H9 (cell line): ENCODE measurements at regions not wholly inside any gene's neighbourhood (a gene's known extent, or its start where the extent isn't known, plus 50 kb on each side); places are given as distances from the start of the nearest gene placed in this dataset.

Source experiments
- DNase-seq: peaks from one replicate; pipeline ENCODE4 v3.0.0-alpha.2; 2017
- H2AFZ ChIP-seq: one replicate; pipeline ENCODE4 v1.6.1; 2013; ENCODE audit warnings: mild to moderate bottlenecking, low read length, control low read depth, moderate library complexity
- H2AK5ac ChIP-seq: 2 replicates; pipeline ENCODE4 v1.6.1; 2013; ENCODE audit warnings: low read length, control low read depth, mixed read lengths; ENCODE audit not compliant: insufficient read length
- H2BK120ac ChIP-seq: one replicate; pipeline ENCODE4 v1.6.1; 2013; ENCODE audit warnings: low read depth, mild to moderate bottlenecking, low read length, control low read depth, inconsistent platforms; ENCODE audit not compliant: poor library complexity, severe bottlenecking
- H2BK12ac ChIP-seq: 2 replicates; pipeline ENCODE4 v1.6.1; 2013; ENCODE audit warnings: low read length, control low read depth, mixed read lengths, low read depth; ENCODE audit not compliant: insufficient read length
- H2BK15ac ChIP-seq: 2 replicates; pipeline ENCODE4 v1.6.1; 2013; ENCODE audit warnings: low read depth, low read length, control low read depth
- H2BK20ac ChIP-seq: one replicate; pipeline ENCODE4 v1.6.1; 2013; ENCODE audit warnings: low read depth, mild to moderate bottlenecking, low read length, control low read depth, inconsistent platforms; ENCODE audit not compliant: poor library complexity, severe bottlenecking
- H2BK5ac ChIP-seq: 2 replicates; pipeline ENCODE4 v1.6.1; 2013; ENCODE audit warnings: low read length, control low read depth, mixed read lengths; ENCODE audit not compliant: insufficient read length
- H3K14ac ChIP-seq: 2 replicates; pipeline ENCODE4 v1.6.1; 2013; ENCODE audit warnings: low read length, control low read depth; ENCODE audit not compliant: insufficient read depth
- H3K18ac ChIP-seq: 2 replicates; pipeline ENCODE4 v1.6.1; 2013; ENCODE audit warnings: low read depth, mild to moderate bottlenecking, mixed read lengths, low read length, control low read depth; ENCODE audit not compliant: insufficient read length
- H3K23ac ChIP-seq: 2 replicates; pipeline ENCODE4 v1.6.1; 2013; ENCODE audit warnings: low read length, control low read depth, mixed read lengths, low read depth; ENCODE audit not compliant: insufficient read length
- H3K23me2 ChIP-seq: 2 replicates; pipeline ENCODE4 v1.6.1; 2013; ENCODE audit warnings: low read depth, mild to moderate bottlenecking, mixed read lengths, low read length, control low read depth; ENCODE audit not compliant: insufficient read length, poor library complexity, severe bottlenecking
- H3K27ac ChIP-seq: 2 replicates; pipeline ENCODE4 v1.5.1; 2013; ENCODE audit warnings: low read length, control low read depth, mixed read lengths, low read depth; ENCODE audit not compliant: insufficient read length
- H3K27me3 ChIP-seq: 2 replicates; pipeline ENCODE4 v1.6.1; 2013; ENCODE audit warnings: low read length, control low read depth, inconsistent platforms; ENCODE audit not compliant: insufficient read depth
- H3K4ac ChIP-seq: 2 replicates; pipeline ENCODE4 v1.6.1; 2013; ENCODE audit warnings: low read depth, mild to moderate bottlenecking, control low read depth, inconsistent platforms, low read length, moderate library complexity
- H3K4me1 ChIP-seq: 2 replicates; pipeline ENCODE4 v1.6.1; 2013; ENCODE audit warnings: low read length, control low read depth, inconsistent platforms; ENCODE audit not compliant: insufficient read depth
- H3K4me2 ChIP-seq: 2 replicates; pipeline ENCODE4 v1.6.1; 2013; ENCODE audit warnings: low read length, control low read depth, mixed read lengths; ENCODE audit not compliant: insufficient read length, insufficient read depth
- H3K56ac ChIP-seq: 2 replicates; pipeline ENCODE4 v1.6.1; 2013; ENCODE audit warnings: low read depth, mild to moderate bottlenecking, mixed read lengths, low read length, control low read depth; ENCODE audit not compliant: insufficient read length
- H3K79me1 ChIP-seq: 2 replicates; pipeline ENCODE4 v1.6.1; 2013; ENCODE audit warnings: low read depth, mild to moderate bottlenecking, moderate library complexity, low read length, control low read depth, inconsistent platforms; ENCODE audit not compliant: insufficient read depth, poor library complexity, severe bottlenecking
- H3K79me2 ChIP-seq: 2 replicates; pipeline ENCODE4 v1.6.1; 2013; ENCODE audit warnings: low read length, control low read depth, inconsistent platforms; ENCODE audit not compliant: insufficient read depth
- H3K9ac ChIP-seq: 2 replicates; pipeline ENCODE4 v1.6.1; 2013; ENCODE audit warnings: low read length, control low read depth, mixed read lengths; ENCODE audit not compliant: insufficient read length; ENCODE audit errors: extremely low read depth
- H3K9me3 ChIP-seq: one replicate; pipeline ENCODE4 v1.6.1; 2013; ENCODE audit warnings: low read depth, low read length, inconsistent platforms; ENCODE audit not compliant: control insufficient read depth
- H3T11ph ChIP-seq: one replicate; pipeline ENCODE4 v1.6.1; 2013; ENCODE audit warnings: mild to moderate bottlenecking, low read length, control low read depth, inconsistent platforms
- H4K20me1 ChIP-seq: one replicate; pipeline ENCODE4 v1.6.1; 2013; ENCODE audit not compliant: control insufficient read depth, insufficient read length, insufficient read depth
- H4K5ac ChIP-seq: 2 replicates; pipeline ENCODE4 v1.6.1; 2013; ENCODE audit warnings: low read depth, mild to moderate bottlenecking, mixed read lengths, low read length, control low read depth; ENCODE audit not compliant: insufficient read length
- H4K8ac ChIP-seq: replicated peaks from 2 replicates; pipeline ENCODE4 v1.6.1; 2013; ENCODE audit warnings: low read length, control low read depth, mixed read lengths, low read depth; ENCODE audit not compliant: insufficient read length
- H4K91ac ChIP-seq: 2 replicates; pipeline ENCODE4 v1.6.1; 2013; ENCODE audit warnings: low read depth, mild to moderate bottlenecking, moderate library complexity, mixed read lengths, low read length, control low read depth; ENCODE audit not compliant: insufficient read length
- H3K27ac Mint-ChIP-seq, 3 experiments: 2 replicates in 2 of 3; 3 replicates in 1 of 3; pipeline ENCODE4 v1.8.0; 2020 to 2021; ENCODE audit warnings: mixed read lengths in 3 of 3, mild to moderate bottlenecking in 1 of 3, moderate library complexity in 1 of 3
- H3K27me3 Mint-ChIP-seq: 2 replicates; pipeline ENCODE4 v1.8.0; 2021; ENCODE audit warnings: low read depth, mild to moderate bottlenecking, moderate library complexity, mixed read lengths
- H3K36me3 Mint-ChIP-seq, 3 experiments: 2 replicates in 2 of 3; 3 replicates in 1 of 3; pipeline ENCODE4 v1.8.0; 2020 to 2021; ENCODE audit warnings: low read depth in 3 of 3, mixed read lengths in 3 of 3; ENCODE audit not compliant: insufficient read depth in 1 of 3
- H3K4me1 Mint-ChIP-seq, 2 experiments: 2 replicates each; pipeline ENCODE4 v1.8.0; 2020; ENCODE audit warnings: mixed read lengths in 2 of 2
- H3K4me3 Mint-ChIP-seq, 2 experiments: 2 replicates in 1 of 2; 3 replicates in 1 of 2; pipeline ENCODE4 v1.8.0; 2020 to 2021; ENCODE audit warnings: mild to moderate bottlenecking in 2 of 2, mixed read lengths in 2 of 2, moderate library complexity in 1 of 2
- H3K9me3 Mint-ChIP-seq, 2 experiments: 2 replicates in 1 of 2; 3 replicates in 1 of 2; pipeline ENCODE4 v1.8.0; 2020; ENCODE audit warnings: mild to moderate bottlenecking in 2 of 2, mixed read lengths in 2 of 2, moderate library complexity in 1 of 2
- CTCF ChIP-seq: fragments of 200-600 bp; sonication (generic); conservative IDR thresholded peaks from 3 replicates; pipeline ENCODE4 v1.8.0; 2021; ENCODE audit warnings: antibody characterized with exemption, mild to moderate bottlenecking
- WGBS: extraction: QIAGEN DNeasy Blood & Tissue Kit; methylation state at CpG from one replicate; pipeline ENCODE4 v1.1.7; 2013; ENCODE audit warnings: missing lambda C conversion rate, low lambda C conversion rate, mixed read lengths; ENCODE audit not compliant: insufficient read length; ENCODE audit errors: extremely low coverage; 5-methylcytosine and 5-hydroxymethylcytosine counted together

- H2BK120ac ChIP-seq = no peak overlapping the region
- no peaks in the 10 kb centered on the region for H3K4me1 ChIP-seq
- H3K18ac ChIP-seq = no peak overlapping the region
- no peaks in the 10 kb centered on the region for H3K9me3 Mint-ChIP-seq
- H3K27me3 ChIP-seq = no peaks in the 10 kb centered on the region
- TF ChIP-seq CTCF = no peak
- H2AFZ ChIP-seq = no peak overlapping the region
- H3K4me2 ChIP-seq = no peak overlapping the region
- H3K27ac Mint-ChIP-seq = no peak overlapping the region
- no peak for DNase-seq
- no peak overlapping the region for H3K4me3 Mint-ChIP-seq
- H4K20me1 ChIP-seq = no peaks in the 10 kb centered on the region
- H2BK20ac ChIP-seq = no peak overlapping the region
- H3K4me1 Mint-ChIP-seq = peaks cover 0 to 4% of the 10 kb centered on the region in 2 experiments; a peak in 1 of 4 replicates
- H3K79me2 ChIP-seq = no peaks in the 10 kb centered on the region
- H3K27ac ChIP-seq = no peak overlapping the region
- H3K23me2 ChIP-seq = no peaks in the 10 kb centered on the region
- H3K23ac ChIP-seq = no peak overlapping the region
- no peak overlapping the region for H3K9ac ChIP-seq
- H2BK5ac ChIP-seq = no peak overlapping the region
- H2AK5ac ChIP-seq = no peak overlapping the region
- no peak overlapping the region for H2BK15ac ChIP-seq
- no peak overlapping the region for H3T11ph ChIP-seq
- H3K36me3 Mint-ChIP-seq = peaks cover 0 to 1% (median 0%) of the 10 kb centered on the region in 3 experiments; a peak in 1 of 7 replicates
- H3K79me1 ChIP-seq = no peaks in the 10 kb centered on the region
- no peak overlapping the region for H4K91ac ChIP-seq
- H3K4ac ChIP-seq = no peak overlapping the region
- H2BK12ac ChIP-seq = no peak overlapping the region
- no peak overlapping the region for H4K8ac ChIP-seq
- no peak overlapping the region for H3K56ac ChIP-seq
- no peak overlapping the region for H4K5ac ChIP-seq
- no peak overlapping the region for H3K14ac ChIP-seq
- no peaks in the 10 kb centered on the region for H3K9me3 ChIP-seq
- peaks cover 1% of the 10 kb centered on the region; the same call in 1 of the 2 replicates for H3K27me3 Mint-ChIP-seq
- WGBS = no CpG with 5 or more reads among the region's 8 CpGs
Observed at GRCh38 chr12:111267144-111267543, 101.8 kb downstream of the PHETA1 start.
